ENCODE measurements at regions not wholly inside any gene's neighbourhood (a gene's known extent, or its start where the extent isn't known, plus 50 kb on each side); places are given as distances from the start of the nearest gene placed in this dataset.

DNA sequence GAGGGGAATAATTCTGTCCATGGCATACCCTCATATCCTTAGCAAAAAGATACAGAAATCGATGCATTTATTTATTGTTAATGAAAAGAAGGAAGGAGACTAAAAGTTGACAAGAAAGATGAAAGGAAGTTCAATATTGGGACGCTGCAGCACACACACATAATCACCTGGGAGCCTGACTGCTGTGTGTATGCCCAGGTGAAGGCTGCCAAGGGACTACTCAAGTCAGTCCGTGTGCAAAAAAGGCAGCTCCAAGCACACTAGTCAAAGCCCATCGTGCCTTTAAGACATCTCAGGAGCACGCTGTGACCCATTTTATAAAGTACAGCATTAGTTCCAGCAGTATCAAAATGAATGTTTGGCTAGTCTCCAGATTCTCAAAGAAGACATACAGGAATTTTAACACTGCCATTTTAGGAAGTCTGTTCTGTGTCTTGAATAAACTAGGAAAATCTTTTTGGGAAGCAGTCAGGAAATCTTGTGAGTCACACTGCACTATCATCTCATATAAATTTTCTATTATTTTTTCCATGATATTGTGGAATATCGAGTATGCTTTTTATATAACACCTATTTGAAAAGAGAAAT is 363.9 kb downstream of the GASK1B start:
- TF ChIP-seq, protein P1, sequence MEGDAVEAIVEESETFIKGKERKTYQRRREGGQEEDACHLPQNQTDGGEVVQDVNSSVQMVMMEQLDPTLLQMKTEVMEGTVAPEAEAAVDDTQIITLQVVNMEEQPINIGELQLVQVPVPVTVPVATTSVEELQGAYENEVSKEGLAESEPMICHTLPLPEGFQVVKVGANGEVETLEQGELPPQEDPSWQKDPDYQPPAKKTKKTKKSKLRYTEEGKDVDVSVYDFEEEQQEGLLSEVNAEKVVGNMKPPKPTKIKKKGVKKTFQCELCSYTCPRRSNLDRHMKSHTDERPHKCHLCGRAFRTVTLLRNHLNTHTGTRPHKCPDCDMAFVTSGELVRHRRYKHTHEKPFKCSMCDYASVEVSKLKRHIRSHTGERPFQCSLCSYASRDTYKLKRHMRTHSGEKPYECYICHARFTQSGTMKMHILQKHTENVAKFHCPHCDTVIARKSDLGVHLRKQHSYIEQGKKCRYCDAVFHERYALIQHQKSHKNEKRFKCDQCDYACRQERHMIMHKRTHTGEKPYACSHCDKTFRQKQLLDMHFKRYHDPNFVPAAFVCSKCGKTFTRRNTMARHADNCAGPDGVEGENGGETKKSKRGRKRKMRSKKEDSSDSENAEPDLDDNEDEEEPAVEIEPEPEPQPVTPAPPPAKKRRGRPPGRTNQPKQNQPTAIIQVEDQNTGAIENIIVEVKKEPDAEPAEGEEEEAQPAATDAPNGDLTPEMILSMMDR (IDR thresholded peaks at IDR 0.05; ENCODE audit: extremely low read depth, insufficient read depth, missing control alignments): no peak
- DNase-seq (ENCODE audit: low spot score): no peak

DNA sequence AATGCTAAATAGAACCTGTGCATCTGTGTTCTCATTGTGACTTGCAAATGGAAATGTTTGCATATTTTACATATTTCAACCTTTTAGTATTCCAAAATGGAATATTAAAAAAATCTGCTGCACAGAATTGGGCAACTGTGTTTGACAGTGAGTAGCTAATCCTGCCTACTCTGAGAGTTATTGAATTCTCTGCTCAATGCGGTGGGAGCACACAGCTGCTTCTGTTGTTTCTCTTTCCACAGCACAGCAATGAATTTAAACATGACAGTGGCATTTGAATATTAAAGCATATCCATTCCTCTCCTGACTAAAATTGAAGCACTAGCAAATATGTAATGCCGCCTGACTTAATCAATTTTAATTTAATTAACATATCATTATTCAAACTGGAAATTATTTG is 366.6 kb downstream of the GASK1B start:
- TF ChIP-seq, protein P1 (IDR thresholded peaks at IDR 0.05; ENCODE audit: extremely low read depth, insufficient read depth, missing control alignments): no peak
- in situ Hi-C loops (cut with MboI; ENCODE audit: low pct_unique_long_range_greater_than_20kb, low sequenced_read_pairs, unreplicated experiment): no loop called here
- no peak for DNase-seq (ENCODE audit: low spot score)

More for the DNA sequence above, 363.9 kb downstream of the GASK1B start:
- in situ Hi-C loops (cut with MboI; ENCODE audit: low pct_unique_long_range_greater_than_20kb, low sequenced_read_pairs, unreplicated experiment): no loop called here

DNA sequence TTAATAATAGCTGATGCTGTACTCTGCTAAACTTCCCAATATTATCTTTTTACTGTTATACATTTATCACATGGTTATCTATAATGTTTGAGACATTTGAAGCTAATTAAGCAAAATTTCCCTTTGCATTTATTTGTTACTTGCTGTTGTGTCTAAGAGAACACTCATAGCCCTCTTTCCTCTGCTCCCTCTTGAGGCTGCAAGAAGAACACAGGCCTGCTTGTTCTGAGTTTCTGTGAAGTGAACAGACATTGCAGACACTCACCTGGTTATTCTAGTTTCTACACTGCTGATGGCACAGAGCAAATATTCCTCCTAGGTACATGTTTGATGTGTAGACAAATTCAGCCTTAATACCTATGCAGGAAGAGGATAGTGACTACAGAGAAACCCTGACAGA is 367.8 kb downstream of the GASK1B start:
- no peak for DNase-seq (ENCODE audit: low spot score)
- in situ Hi-C loops (cut with MboI; ENCODE audit: low pct_unique_long_range_greater_than_20kb, low sequenced_read_pairs, unreplicated experiment): no loop called here
- TF ChIP-seq, protein P1 (IDR thresholded peaks at IDR 0.05; ENCODE audit: extremely low read depth, insufficient read depth, missing control alignments): no peak

DNA sequence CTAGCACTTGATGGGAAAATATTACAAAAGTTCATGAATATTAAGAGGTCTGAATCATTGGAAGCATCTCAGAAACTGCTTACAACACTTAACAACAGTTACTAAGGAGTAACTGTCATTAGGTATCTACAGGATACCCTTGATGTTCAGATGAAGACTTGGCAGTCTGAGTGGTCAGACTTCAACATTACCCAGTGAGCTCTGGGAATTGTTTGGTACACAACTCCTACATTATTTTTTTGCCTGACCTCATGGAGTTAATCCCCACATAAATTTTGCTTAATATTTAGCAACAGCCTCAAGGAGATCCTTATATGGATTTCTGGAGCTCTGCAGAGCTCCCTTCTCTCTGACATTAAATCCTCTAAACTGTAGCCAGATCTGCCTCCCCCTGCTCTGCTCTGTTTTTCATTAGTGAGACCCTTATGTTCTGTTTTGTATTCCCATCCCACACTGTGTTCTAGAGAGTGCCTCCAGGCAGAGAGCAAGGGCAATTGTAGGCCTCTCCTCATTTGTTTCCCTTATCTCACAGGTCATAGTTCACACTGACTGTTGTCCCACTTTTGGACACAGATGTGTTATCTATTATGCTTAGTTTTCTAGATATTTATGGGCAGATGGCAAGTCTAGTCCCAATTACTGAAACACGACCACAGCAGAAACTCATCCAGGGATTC is 368.8 kb downstream of the GASK1B start:
- in situ Hi-C loops (cut with MboI; ENCODE audit: low pct_unique_long_range_greater_than_20kb, low sequenced_read_pairs, unreplicated experiment): no loop called here
- TF ChIP-seq, protein P1 (IDR thresholded peaks at IDR 0.05; ENCODE audit: extremely low read depth, insufficient read depth, missing control alignments): no peak
- DNase-seq (ENCODE audit: low spot score): no peak

DNA sequence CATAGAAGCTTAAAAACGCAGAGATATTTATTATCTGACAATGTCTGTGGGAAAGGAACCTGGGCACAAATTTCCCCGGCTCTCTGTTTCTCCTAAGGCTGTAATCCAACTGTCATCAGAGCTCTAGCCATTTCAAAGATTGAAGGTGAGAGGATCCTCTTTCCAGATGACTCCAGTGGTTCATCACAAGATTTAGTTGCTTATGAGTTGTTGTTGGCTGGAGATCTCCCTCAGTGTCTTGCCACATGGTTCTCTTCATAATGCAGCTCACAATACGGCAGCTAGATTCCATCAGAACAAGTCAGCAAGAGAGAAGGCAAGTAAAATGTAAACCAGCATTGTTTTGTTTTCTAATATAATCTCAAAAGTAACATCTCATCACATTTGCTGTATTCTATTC is 369.4 kb downstream of the GASK1B start:
- in situ Hi-C loops (cut with MboI; ENCODE audit: low pct_unique_long_range_greater_than_20kb, low sequenced_read_pairs, unreplicated experiment): no loop called here
- no peak for DNase-seq (ENCODE audit: low spot score)
- TF ChIP-seq, protein P1 (IDR thresholded peaks at IDR 0.05; ENCODE audit: extremely low read depth, insufficient read depth, missing control alignments): no peak

DNA sequence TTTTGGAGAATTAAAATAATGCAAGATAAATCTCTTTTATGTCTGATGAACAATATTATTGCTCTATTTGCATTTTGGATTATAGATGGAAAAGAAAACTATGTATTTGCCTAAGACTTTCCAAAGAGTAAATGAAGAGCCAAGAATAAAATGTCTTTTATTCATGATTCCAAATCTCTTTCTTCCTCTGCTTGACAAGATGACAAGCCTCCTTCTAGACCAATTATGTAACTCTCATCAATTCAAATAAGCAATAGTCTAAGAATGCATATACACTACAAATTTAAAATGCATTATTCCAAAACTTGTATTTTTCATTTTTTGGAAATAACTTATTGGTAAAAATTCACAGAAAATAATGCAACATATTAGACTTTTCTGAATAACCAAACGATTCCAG is 377.3 kb downstream of the GASK1B start:
- in situ Hi-C loops (cut with MboI; ENCODE audit: low pct_unique_long_range_greater_than_20kb, low sequenced_read_pairs, unreplicated experiment): no loop called here
- TF ChIP-seq, protein P1 (IDR thresholded peaks at IDR 0.05; ENCODE audit: extremely low read depth, insufficient read depth, missing control alignments): no peak
- DNase-seq (ENCODE audit: low spot score): no peak

Measured in GM13977 (cell line).